IPS-20b (cell line): ENCODE measurements at regions not wholly inside any gene's neighbourhood (a gene's known extent, or its start where the extent isn't known, plus 50 kb on each side); places are given as distances from the start of the nearest gene placed in this dataset.
"Not testable (repeated sequence)": the region's sequence is repeated elsewhere in the genome, so short reads cannot be mapped to it uniquely, and the experiment has no call there.

Experiments
- H3K27ac ChIP-seq: one replicate; pipeline ENCODE4 v1.5.1; 2013; ENCODE audit warnings: low read length
- H3K27me3 ChIP-seq: 2 replicates; pipeline ENCODE4 v1.6.1; 2013; ENCODE audit warnings: mild to moderate bottlenecking, low read length, inconsistent platforms; ENCODE audit not compliant: insufficient read depth
- H3K36me3 ChIP-seq: 2 replicates; pipeline ENCODE4 v1.6.1; 2013; ENCODE audit warnings: low read depth, mild to moderate bottlenecking, inconsistent platforms, low read length, moderate library complexity; ENCODE audit not compliant: insufficient read depth
- H3K4me1 ChIP-seq: 2 replicates; pipeline ENCODE4 v1.6.1; 2013; ENCODE audit warnings: mild to moderate bottlenecking, control low read depth, inconsistent platforms, low read length, moderate library complexity; ENCODE audit not compliant: insufficient read depth
- H3K4me3 ChIP-seq: 2 replicates; pipeline ENCODE4 v1.5.1; 2013; ENCODE audit warnings: mild to moderate bottlenecking, low read length, inconsistent platforms
- H3K9ac ChIP-seq: 2 replicates; pipeline ENCODE4 v1.6.1; 2013; ENCODE audit warnings: low read depth, mild to moderate bottlenecking, inconsistent platforms, low read length, moderate library complexity
- H3K9me3 ChIP-seq: 2 replicates; pipeline ENCODE4 v1.6.1; 2013; ENCODE audit warnings: mild to moderate bottlenecking, low read depth, low read length, inconsistent platforms; ENCODE audit not compliant: insufficient read depth

GRCh38 chr2:83143946-83144345 is 1315.1 kb downstream of the SUCLG1 start:
- Histone ChIP-seq H3K27me3 (no peaks in the 10 kb centered on the region), H3K4me1 (no peaks in the 10 kb centered on the region), H3K36me3 (no peaks in the 10 kb centered on the region), H3K9me3 (no peaks in the 10 kb centered on the region), H3K27ac (no peak overlapping the region), H3K4me3 (no peak overlapping the region), H3K9ac (no peak overlapping the region)

GRCh38 chr2:83142934-83143333 is 1316.1 kb downstream of the SUCLG1 start:
- Histone ChIP-seq H3K4me1 (no peaks in the 10 kb centered on the region), H3K9ac (no peak overlapping the region), H3K36me3 (no peaks in the 10 kb centered on the region), H3K27me3 (no peaks in the 10 kb centered on the region), H3K4me3 (no peak overlapping the region), H3K27ac (no peak overlapping the region), H3K9me3 (no peaks in the 10 kb centered on the region)

- H3K9ac ChIP-seq = no peak overlapping the region
- H3K27ac ChIP-seq = no peak overlapping the region
- H3K9me3 ChIP-seq = no peaks in the 10 kb centered on the region
- H3K27me3 ChIP-seq = no peaks in the 10 kb centered on the region
- no peaks in the 10 kb centered on the region for H3K4me1 ChIP-seq
- no peak overlapping the region for H3K4me3 ChIP-seq
- no peaks in the 10 kb centered on the region for H3K36me3 ChIP-seq
Measured at GRCh38 chr2:83115606-83116005, 1343.5 kb downstream of the SUCLG1 start.

- Histone ChIP-seq H3K4me3 (no peak overlapping the region), H3K4me1 (no peaks in the 10 kb centered on the region), H3K9ac (no peak overlapping the region), H3K9me3 (no peaks in the 10 kb centered on the region), H3K27ac (no peak overlapping the region), H3K27me3 (no peaks in the 10 kb centered on the region), H3K36me3 (no peaks in the 10 kb centered on the region)
Measured at GRCh38 chr2:83115155-83115554, 1343.9 kb downstream of the SUCLG1 start.

GRCh38 chr2:83113953-83114352 is 1345.1 kb downstream of the SUCLG1 start:
- no peaks in the 10 kb centered on the region for H3K4me1 ChIP-seq
- no peak overlapping the region for H3K9ac ChIP-seq
- H3K27me3 ChIP-seq = no peaks in the 10 kb centered on the region
- H3K4me3 ChIP-seq = no peak overlapping the region
- no peak overlapping the region for H3K27ac ChIP-seq
- no peaks in the 10 kb centered on the region for H3K36me3 ChIP-seq
- peaks cover 12% of the 10 kb centered on the region for H3K9me3 ChIP-seq

- H3K27me3 ChIP-seq = no peaks in the 10 kb centered on the region
- H3K36me3 ChIP-seq = no peaks in the 10 kb centered on the region
Measured at GRCh38 chr2:83112858-83113257, 1346.2 kb downstream of the SUCLG1 start.

GRCh38 chr2:83109284-83109683 is 1349.8 kb downstream of the SUCLG1 start:
- Histone ChIP-seq H3K9ac (no peak overlapping the region), H3K4me1 (peaks cover under 1% of the 10 kb centered on the region; the same call in 1 of the 2 replicates), H3K27ac (no peak overlapping the region), H3K27me3 (no peaks in the 10 kb centered on the region), H3K9me3 (peaks cover 17% of the 10 kb centered on the region), H3K4me3 (no peak overlapping the region), H3K36me3 (no peaks in the 10 kb centered on the region)

More at GRCh38 chr2:83112858-83113257, 1346.2 kb downstream of the SUCLG1 start:
- H3K9ac ChIP-seq = no peak overlapping the region
- peaks cover 17% of the 10 kb centered on the region for H3K9me3 ChIP-seq
- H3K4me3 ChIP-seq = no peak overlapping the region
- no peaks in the 10 kb centered on the region for H3K4me1 ChIP-seq
- no peak overlapping the region for H3K27ac ChIP-seq

GRCh38 chr2:83106853-83107252 is 1352.2 kb downstream of the SUCLG1 start:
- H3K27me3 ChIP-seq = no peaks in the 10 kb centered on the region
- no peaks in the 10 kb centered on the region for H3K36me3 ChIP-seq
- H3K4me3 ChIP-seq = no peak overlapping the region
- H3K27ac ChIP-seq = no peak overlapping the region
- H3K9me3 ChIP-seq = peaks cover 17% of the 10 kb centered on the region
- H3K4me1 ChIP-seq = peaks cover 8% of the 10 kb centered on the region
- H3K9ac ChIP-seq = no peak overlapping the region

GRCh38 chr2:83104202-83104601 is 1354.9 kb downstream of the SUCLG1 start:
- no peaks in the 10 kb centered on the region for H3K36me3 ChIP-seq
- peaks cover 8% of the 10 kb centered on the region for H3K4me1 ChIP-seq
- no peak overlapping the region for H3K9ac ChIP-seq
- no peak overlapping the region for H3K4me3 ChIP-seq
- peaks cover 7% of the 10 kb centered on the region; the same call in 1 of the 2 replicates for H3K9me3 ChIP-seq
- H3K27me3 ChIP-seq = no peaks in the 10 kb centered on the region
- H3K27ac ChIP-seq = no peak overlapping the region

- no peak overlapping the region for H3K4me3 ChIP-seq
- no peak overlapping the region for H3K9ac ChIP-seq
- H3K4me1 ChIP-seq = peaks cover 8% of the 10 kb centered on the region
- no peak overlapping the region for H3K27ac ChIP-seq
- peaks cover 2% of the 10 kb centered on the region; the same call in 1 of the 2 replicates for H3K9me3 ChIP-seq
- H3K36me3 ChIP-seq = no peaks in the 10 kb centered on the region
- no peaks in the 10 kb centered on the region for H3K27me3 ChIP-seq
Measured at GRCh38 chr2:83103613-83104012, 1355.5 kb downstream of the SUCLG1 start.

GRCh38 chr2:83089051-83089450 is 1370.0 kb downstream of the SUCLG1 start:
- not testable (repeated sequence) for H3K9ac ChIP-seq, H3K4me3 ChIP-seq, H3K36me3 ChIP-seq, H3K27ac ChIP-seq, H3K4me1 ChIP-seq, H3K27me3 ChIP-seq, H3K9me3 ChIP-seq

GRCh38 chr2:83085869-83086268 is 1373.2 kb downstream of the SUCLG1 start:
- Histone ChIP-seq H3K9me3 (no peaks in the 10 kb centered on the region), H3K9ac (no peak overlapping the region), H3K27ac (no peak overlapping the region), H3K27me3 (no peaks in the 10 kb centered on the region), H3K4me1 (no peaks in the 10 kb centered on the region), H3K4me3 (no peak overlapping the region), H3K36me3 (no peaks in the 10 kb centered on the region)
